ENCODE measurements at regions not wholly inside any gene's neighbourhood (a gene's known extent, or its start where the extent isn't known, plus 50 kb on each side); places are given as distances from the start of the nearest gene placed in this dataset.

- TF ChIP-seq CTCF (IDR thresholded peaks at IDR 0.05; ENCODE audit: poor library complexity) (no peak), EZH2 (IDR thresholded peaks at IDR 0.05; ENCODE audit: borderline replicate concordance) (no peak)
Measured at GRCh38 chr3:150319900-150320299, 88.2 kb upstream of the TSC22D2 start.

All from hepatocyte (in vitro differentiated cells).